ENCODE measurements at regions not wholly inside any gene's neighbourhood (a gene's known extent, or its start where the extent isn't known, plus 50 kb on each side); places are given as distances from the start of the nearest gene placed in this dataset.

DNA sequence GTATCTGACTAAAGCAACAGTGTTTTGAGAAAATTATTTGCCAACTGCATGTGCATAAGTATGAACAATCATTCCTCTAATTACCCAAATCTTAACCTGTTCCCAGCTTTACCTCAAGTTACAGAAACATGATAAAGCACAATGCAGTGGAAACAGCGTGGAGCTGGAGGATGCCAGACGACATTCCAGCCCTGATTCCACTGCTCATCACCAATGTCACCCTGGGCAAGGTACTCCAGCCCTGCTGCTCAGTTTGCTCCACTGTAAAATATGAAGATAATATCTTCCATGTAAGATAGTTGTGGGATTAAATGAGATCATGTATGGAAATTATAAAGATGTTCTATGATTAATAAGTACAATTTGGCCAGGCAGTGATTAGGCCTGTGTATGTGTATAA lies 50.4 kb upstream of the ODAD2 start (continued):
- TF ChIP-seq ADNP (tag; IDR thresholded peaks at IDR 0.05) = no peak
- no peak for TF ChIP-seq PHB (CRISPR knock-in tag; IDR thresholded peaks at IDR 0.05)
- no peak for TF ChIP-seq JUN (IDR thresholded peaks at IDR 0.05; ENCODE audit: borderline replicate concordance, low read depth, low read length)
- TF ChIP-seq JUN (CRISPR knock-in tag; IDR thresholded peaks at IDR 0.05; ENCODE audit: borderline replicate concordance) = no peak
- TF ChIP-seq GTF2F1 (IDR thresholded peaks at IDR 0.05; ENCODE audit: low read depth, low read length) = no peak
- TF ChIP-seq, protein P1, sequence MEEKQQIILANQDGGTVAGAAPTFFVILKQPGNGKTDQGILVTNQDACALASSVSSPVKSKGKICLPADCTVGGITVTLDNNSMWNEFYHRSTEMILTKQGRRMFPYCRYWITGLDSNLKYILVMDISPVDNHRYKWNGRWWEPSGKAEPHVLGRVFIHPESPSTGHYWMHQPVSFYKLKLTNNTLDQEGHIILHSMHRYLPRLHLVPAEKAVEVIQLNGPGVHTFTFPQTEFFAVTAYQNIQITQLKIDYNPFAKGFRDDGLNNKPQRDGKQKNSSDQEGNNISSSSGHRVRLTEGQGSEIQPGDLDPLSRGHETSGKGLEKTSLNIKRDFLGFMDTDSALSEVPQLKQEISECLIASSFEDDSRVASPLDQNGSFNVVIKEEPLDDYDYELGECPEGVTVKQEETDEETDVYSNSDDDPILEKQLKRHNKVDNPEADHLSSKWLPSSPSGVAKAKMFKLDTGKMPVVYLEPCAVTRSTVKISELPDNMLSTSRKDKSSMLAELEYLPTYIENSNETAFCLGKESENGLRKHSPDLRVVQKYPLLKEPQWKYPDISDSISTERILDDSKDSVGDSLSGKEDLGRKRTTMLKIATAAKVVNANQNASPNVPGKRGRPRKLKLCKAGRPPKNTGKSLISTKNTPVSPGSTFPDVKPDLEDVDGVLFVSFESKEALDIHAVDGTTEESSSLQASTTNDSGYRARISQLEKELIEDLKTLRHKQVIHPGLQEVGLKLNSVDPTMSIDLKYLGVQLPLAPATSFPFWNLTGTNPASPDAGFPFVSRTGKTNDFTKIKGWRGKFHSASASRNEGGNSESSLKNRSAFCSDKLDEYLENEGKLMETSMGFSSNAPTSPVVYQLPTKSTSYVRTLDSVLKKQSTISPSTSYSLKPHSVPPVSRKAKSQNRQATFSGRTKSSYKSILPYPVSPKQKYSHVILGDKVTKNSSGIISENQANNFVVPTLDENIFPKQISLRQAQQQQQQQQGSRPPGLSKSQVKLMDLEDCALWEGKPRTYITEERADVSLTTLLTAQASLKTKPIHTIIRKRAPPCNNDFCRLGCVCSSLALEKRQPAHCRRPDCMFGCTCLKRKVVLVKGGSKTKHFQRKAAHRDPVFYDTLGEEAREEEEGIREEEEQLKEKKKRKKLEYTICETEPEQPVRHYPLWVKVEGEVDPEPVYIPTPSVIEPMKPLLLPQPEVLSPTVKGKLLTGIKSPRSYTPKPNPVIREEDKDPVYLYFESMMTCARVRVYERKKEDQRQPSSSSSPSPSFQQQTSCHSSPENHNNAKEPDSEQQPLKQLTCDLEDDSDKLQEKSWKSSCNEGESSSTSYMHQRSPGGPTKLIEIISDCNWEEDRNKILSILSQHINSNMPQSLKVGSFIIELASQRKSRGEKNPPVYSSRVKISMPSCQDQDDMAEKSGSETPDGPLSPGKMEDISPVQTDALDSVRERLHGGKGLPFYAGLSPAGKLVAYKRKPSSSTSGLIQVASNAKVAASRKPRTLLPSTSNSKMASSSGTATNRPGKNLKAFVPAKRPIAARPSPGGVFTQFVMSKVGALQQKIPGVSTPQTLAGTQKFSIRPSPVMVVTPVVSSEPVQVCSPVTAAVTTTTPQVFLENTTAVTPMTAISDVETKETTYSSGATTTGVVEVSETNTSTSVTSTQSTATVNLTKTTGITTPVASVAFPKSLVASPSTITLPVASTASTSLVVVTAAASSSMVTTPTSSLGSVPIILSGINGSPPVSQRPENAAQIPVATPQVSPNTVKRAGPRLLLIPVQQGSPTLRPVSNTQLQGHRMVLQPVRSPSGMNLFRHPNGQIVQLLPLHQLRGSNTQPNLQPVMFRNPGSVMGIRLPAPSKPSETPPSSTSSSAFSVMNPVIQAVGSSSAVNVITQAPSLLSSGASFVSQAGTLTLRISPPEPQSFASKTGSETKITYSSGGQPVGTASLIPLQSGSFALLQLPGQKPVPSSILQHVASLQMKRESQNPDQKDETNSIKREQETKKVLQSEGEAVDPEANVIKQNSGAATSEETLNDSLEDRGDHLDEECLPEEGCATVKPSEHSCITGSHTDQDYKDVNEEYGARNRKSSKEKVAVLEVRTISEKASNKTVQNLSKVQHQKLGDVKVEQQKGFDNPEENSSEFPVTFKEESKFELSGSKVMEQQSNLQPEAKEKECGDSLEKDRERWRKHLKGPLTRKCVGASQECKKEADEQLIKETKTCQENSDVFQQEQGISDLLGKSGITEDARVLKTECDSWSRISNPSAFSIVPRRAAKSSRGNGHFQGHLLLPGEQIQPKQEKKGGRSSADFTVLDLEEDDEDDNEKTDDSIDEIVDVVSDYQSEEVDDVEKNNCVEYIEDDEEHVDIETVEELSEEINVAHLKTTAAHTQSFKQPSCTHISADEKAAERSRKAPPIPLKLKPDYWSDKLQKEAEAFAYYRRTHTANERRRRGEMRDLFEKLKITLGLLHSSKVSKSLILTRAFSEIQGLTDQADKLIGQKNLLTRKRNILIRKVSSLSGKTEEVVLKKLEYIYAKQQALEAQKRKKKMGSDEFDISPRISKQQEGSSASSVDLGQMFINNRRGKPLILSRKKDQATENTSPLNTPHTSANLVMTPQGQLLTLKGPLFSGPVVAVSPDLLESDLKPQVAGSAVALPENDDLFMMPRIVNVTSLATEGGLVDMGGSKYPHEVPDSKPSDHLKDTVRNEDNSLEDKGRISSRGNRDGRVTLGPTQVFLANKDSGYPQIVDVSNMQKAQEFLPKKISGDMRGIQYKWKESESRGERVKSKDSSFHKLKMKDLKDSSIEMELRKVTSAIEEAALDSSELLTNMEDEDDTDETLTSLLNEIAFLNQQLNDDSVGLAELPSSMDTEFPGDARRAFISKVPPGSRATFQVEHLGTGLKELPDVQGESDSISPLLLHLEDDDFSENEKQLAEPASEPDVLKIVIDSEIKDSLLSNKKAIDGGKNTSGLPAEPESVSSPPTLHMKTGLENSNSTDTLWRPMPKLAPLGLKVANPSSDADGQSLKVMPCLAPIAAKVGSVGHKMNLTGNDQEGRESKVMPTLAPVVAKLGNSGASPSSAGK (IDR thresholded peaks at IDR 0.05) = no peak
- no peak for TF ChIP-seq RBBP5 (IDR thresholded peaks at IDR 0.05; ENCODE audit: borderline replicate concordance, insufficient read depth, low read length, poor library complexity, severe bottlenecking)
